ENCODE measurements at regions not wholly inside any gene's neighbourhood (a gene's known extent, or its start where the extent isn't known, plus 50 kb on each side); places are given as distances from the start of the nearest gene placed in this dataset.

- Histone ChIP-seq H3K9me3 (ENCODE audit: low read length) (no peaks in the 10 kb centered on the region), H3K79me2 (ENCODE audit: insufficient read depth, low read length) (no peaks in the 10 kb centered on the region), H3K36me3 (replicated peaks in 1 of 2; ENCODE audit: control insufficient read depth in 1 of 2, insufficient read depth in 2 of 2, low read length in 2 of 2) (no peaks in the 10 kb centered on the region), H3K9ac (ENCODE audit: insufficient read depth, low read depth, low read length) (no peak overlapping the region), H3K4me2 (ENCODE audit: low read depth, low read length) (no peak overlapping the region), H2AFZ (ENCODE audit: low read length) (no peak overlapping the region), H4K20me1 (ENCODE audit: insufficient read depth, low read length) (no peaks in the 10 kb centered on the region), H3K4me3 (replicated peaks in 1 of 3; ENCODE audit: insufficient read depth in 1 of 3, low read depth in 2 of 3, low read length in 3 of 3) (no peak overlapping the region), H3K27me3 (ENCODE audit: control insufficient read depth in 1 of 2, insufficient read depth in 2 of 2, low read length in 2 of 2) (peaks cover 0 to 27% of the 10 kb centered on the region in 2 experiments; a peak in 2 of 5 replicates), H3K27ac (ENCODE audit: extremely low read length, insufficient read depth, low read length) (no peak overlapping the region), H3K4me1 (ENCODE audit: insufficient read depth, low read length) (no peaks in the 10 kb centered on the region)
- POLR2A ChIA-PET = no interaction called here
- no TSS peak for BruUV-seq (replicated peaks)
- in situ Hi-C loops (cut with HindIII; ENCODE audit: extremely low pct_ligation_motif_present, low pct_unique_long_range_greater_than_20kb) = no loop called here
- CTCF ChIA-PET (ENCODE audit: low intra/inter-chr PET ratio, low total read pairs) = no interaction called here
- TF ChIP-seq FOXC1 (CRISPR knock-in tag; IDR thresholded peaks at IDR 0.05; ENCODE audit: borderline replicate concordance) (no peak), ZNF572 (CRISPR knock-in tag; IDR thresholded peaks at IDR 0.05) (no peak), ZNF282 (IDR thresholded peaks at IDR 0.05; ENCODE audit: partially characterized antibody) (no peak)
- no peak for ATAC-seq
- 30% methylated on average over 9 of the region's 9 CpGs for WGBS (ENCODE audit: low lambda C conversion rate)
- no peak for DNase-seq (ENCODE audit: low spot score)
- intact Hi-C loops (cut with micrococcal nuclease; ENCODE audit: unreplicated experiment) = no loop called here
- no peak for FAIRE-seq
Measured at GRCh38 chr15:36495456-36495991, 83.9 kb upstream of the CDIN1 start.

- BruUV-seq (replicated peaks) = no TSS peak
- no peak for FAIRE-seq
- CTCF ChIA-PET (ENCODE audit: low intra/inter-chr PET ratio, low total read pairs) = no interaction called here
- in situ Hi-C loops (cut with HindIII; ENCODE audit: extremely low pct_ligation_motif_present, low pct_unique_long_range_greater_than_20kb) (no loop called here), intact Hi-C loops (cut with micrococcal nuclease; ENCODE audit: unreplicated experiment) (no loop called here)
- no peak for DNase-seq (ENCODE audit: low spot score)
- H3K4me2 ChIP-seq (ENCODE audit: low read depth, low read length) = no peak overlapping the region
- 0 out of 2 replicates have a peak, but pooled peaks cover 4% of the 10 kb centered on the region for H4K20me1 ChIP-seq (ENCODE audit: insufficient read depth, low read length)
- no peak overlapping the region for H2AFZ ChIP-seq (ENCODE audit: low read length)
- no peaks in the 10 kb centered on the region for H3K79me2 ChIP-seq (ENCODE audit: insufficient read depth, low read length)
- ATAC-seq = no peak
- no peak overlapping the region for H3K27ac ChIP-seq (ENCODE audit: extremely low read length, insufficient read depth, low read length)
- H3K27me3 ChIP-seq (ENCODE audit: control insufficient read depth in 1 of 2, insufficient read depth in 2 of 2, low read length in 2 of 2) = peaks cover 0 to 37% of the 10 kb centered on the region in 2 experiments; a peak in 2 of 5 replicates
- no peaks in the 10 kb centered on the region for H3K36me3 ChIP-seq (replicated peaks in 1 of 2; ENCODE audit: control insufficient read depth in 1 of 2, insufficient read depth in 2 of 2, low read length in 2 of 2)
- no peaks in the 10 kb centered on the region for H3K4me1 ChIP-seq (ENCODE audit: insufficient read depth, low read length)
- no peak overlapping the region for H3K4me3 ChIP-seq (replicated peaks in 1 of 3; ENCODE audit: insufficient read depth in 1 of 3, low read depth in 2 of 3, low read length in 3 of 3)
- WGBS (ENCODE audit: low lambda C conversion rate) = 15% methylated on average over 4 of the region's 4 CpGs
- no peak for TF ChIP-seq ZNF18 (CRISPR knock-in tag; IDR thresholded peaks at IDR 0.05; ENCODE audit: insufficient replicate concordance)
- TF ChIP-seq ZNF781 (CRISPR knock-in tag; IDR thresholded peaks at IDR 0.05; ENCODE audit: borderline replicate concordance, not compliant biosample characterization) = no peak
- TF ChIP-seq SETDB1 (CRISPR knock-in tag; IDR thresholded peaks at IDR 0.05; ENCODE audit: borderline replicate concordance) = no peak
- H3K9me3 ChIP-seq (ENCODE audit: low read length) = no peaks in the 10 kb centered on the region
- no peak overlapping the region for H3K9ac ChIP-seq (ENCODE audit: insufficient read depth, low read depth, low read length)
- POLR2A ChIA-PET = no interaction called here
Measured at GRCh38 chr15:36497901-36498300, 81.5 kb upstream of the CDIN1 start.

Data from HepG2 (cell line).